NT2/D1 (cell line): ENCODE measurements at regions not wholly inside any gene's neighbourhood (a gene's known extent, or its start where the extent isn't known, plus 50 kb on each side); places are given as distances from the start of the nearest gene placed in this dataset.

Experiments
- SUZ12 ChIP-seq: IDR thresholded peaks from 2 replicates; pipeline ENCODE4 v1.6.1; 2011; ENCODE audit not compliant: insufficient read length, insufficient read depth; ENCODE audit errors: extremely low read depth
- YY1 ChIP-seq: IDR thresholded peaks from 2 replicates; pipeline ENCODE4 v1.6.1; 2011; ENCODE audit not compliant: insufficient read length, insufficient read depth
- ZNF274 ChIP-seq: IDR thresholded peaks from 2 replicates; pipeline ENCODE4 v1.6.1; 2011; ENCODE audit warnings: mild to moderate bottlenecking, low read depth, low read length

GRCh38 chr4:19051831-19052230 lies 1030.3 kb upstream of the LCORL start:
- TF ChIP-seq SUZ12 (no peak), ZNF274 (no peak), YY1 (no peak)
